ENCODE measurements at regions not wholly inside any gene's neighbourhood (a gene's known extent, or its start where the extent isn't known, plus 50 kb on each side); places are given as distances from the start of the nearest gene placed in this dataset.
"Not testable (repeated sequence)": the region's sequence is repeated elsewhere in the genome, so short reads cannot be mapped to it uniquely, and the experiment has no call there.

DNA sequence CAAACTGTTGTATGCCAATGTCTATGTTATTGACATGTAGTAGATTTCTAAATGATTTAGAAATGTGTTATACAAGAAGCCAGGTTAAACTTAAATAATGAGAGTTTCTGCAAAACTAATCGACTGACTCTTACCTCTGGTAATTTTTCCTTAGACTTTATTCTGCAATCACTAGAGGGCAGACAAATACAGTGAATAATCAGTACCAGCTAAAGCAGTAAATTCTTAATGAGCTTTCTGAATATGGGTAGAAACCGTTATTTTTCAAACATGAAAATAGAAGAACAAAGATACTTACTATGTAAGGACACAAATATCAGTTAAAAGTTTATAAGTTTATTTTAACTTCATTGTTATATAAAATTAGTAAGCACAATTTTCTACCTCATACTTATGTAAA, 97.9 kb upstream of the RGS1 start:
- DNase-seq (ENCODE audit: low spot score), result no peak

DNA sequence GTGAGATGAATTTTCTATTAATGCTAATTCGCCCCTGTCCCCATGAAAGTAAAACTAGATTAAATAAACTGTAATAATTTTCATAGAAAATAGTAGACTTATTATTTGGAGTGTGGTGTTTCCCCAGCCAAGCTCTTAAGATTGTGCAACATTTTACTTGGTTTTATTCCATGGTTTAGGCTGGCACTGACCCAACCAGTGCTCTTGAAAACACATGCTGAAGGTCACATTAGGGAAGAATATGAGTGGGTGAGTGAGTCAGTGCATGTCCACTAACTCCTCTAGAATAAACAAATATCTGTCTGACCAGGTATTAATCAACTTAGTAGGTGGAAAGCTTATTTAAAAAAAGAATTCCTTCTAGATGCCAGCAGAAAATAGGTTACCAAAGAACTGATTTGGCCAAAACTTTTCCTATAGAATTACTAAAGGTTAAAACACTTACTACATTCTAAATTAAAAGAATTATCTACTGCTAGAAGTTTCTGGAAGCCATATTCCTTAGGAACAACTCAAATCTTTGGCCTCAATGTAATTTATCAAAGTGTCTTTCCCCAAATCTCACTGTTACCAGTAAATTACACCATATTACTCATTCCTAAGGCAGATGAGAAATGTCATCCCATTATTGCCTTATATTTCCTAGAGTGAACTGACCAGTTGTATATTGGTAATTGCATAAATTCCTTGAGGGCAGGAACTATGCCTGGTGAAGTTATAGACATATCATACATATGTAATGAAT, 89.7 kb upstream of the RGS1 start:
- DNase-seq (ENCODE audit: low spot score), result no peak

DNA sequence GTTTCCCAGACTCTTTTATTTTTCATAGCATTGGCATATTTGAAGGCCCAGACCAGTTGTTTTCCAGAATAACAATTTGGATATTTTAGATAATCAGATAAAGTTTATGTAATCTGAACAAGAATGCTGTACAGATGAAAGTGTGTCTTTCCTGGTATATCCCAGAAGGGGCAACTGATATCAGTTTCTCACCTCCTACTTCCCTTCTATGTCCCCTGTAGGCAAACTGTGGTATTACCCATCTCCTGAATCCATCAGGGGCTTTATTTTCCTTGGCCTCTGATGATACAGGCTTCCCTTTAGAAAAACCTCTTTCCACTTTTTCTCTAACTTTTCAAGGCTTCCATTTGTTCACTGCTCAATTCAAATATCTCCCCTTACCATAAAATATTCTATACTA, 87.5 kb upstream of the RGS1 start:
- peak; percentile 37 for DNase-seq (ENCODE audit: low spot score)

DNA sequence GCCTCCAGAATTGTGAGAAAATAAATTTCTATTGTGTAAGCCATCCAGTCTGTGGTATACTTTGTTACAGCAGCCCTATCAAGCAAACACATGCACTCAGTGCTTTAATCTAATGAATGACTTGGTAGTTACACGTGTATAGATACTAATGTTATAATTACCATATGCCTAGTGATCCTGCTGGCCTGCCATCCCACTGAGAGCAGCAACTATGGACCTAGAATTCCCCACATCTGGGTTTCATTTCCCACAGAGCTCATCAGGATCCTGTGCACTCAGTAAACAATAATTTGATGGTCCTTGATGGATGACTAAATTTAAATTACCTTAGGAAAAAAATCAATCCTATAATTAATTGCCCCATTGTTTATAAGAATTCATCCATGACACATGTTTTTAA, 86.5 kb upstream of the RGS1 start:
- DNase-seq (ENCODE audit: low spot score), result no peak

DNA sequence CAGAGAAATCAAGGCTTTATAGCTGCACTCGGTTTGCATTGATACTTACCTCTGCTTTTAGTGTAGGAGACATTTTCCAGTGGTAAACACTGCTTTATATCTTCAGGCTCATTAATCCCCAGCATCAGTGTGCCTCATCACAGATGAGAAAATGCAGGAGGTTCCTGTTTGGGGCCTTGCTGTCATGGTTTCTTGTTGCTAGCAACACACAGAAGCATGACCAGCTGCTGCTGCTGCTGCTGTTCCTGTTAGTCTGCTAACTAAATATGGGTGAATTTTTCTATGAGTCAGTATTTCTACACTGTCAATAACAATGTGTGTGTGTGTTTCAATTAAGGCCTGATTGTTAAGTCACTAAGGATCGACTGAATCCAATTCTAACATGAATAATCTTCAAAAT, 85.8 kb upstream of the RGS1 start:
- peak; percentile 42 for DNase-seq (ENCODE audit: low spot score)

DNA sequence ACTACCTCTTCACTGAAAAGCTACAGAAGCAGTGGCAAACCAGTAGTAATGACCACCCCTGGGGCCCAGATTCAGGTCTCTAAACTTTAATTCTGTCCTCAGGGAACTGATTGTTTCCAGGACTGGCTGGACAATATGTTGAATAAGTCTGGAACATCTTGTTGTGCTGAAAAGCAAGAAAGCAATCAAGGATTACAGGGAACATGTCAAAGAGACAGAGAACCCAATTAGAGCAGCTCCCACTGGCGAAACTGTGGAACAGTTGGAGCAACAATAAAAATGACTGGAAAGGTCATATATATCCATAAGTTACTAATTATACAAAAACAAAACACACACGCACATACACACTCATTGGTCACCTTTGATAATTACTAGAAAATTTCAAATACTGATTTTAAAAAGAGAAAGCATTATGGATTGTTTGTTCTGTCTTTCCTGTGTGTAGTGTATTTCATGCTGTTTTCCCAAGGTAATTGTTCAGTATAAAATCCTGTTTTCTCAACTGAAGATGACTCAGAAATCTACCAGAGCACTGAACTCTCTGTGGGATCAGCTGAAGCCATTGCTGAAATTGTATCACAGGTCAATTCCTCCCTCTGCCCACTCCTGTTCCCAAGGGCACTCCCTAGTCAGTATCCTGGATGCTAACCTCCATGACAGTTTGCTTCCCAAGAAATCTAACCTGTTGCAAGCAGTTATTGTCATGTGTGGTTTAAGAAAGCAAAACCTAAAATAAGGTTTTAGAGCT, 83.6 kb upstream of the RGS1 start:
- DNase-seq (ENCODE audit: low spot score), result no peak

DNA sequence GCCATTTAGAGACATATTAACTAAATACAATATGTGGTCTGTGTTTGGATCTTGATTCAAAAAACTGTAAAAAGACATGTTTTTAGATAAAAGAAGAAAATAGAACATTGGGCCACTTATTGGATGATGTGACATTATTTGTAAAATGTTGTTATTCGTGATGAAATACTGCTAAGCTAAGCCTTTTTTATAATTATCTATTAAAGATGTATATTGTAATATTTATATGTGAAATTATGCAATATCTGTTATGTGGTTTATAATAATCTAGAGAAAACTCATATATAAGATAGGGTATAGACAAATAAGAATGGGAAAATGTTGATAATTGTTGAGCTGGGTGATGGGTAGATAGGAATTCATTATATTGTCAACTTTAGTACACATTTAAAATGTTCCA, 82.0 kb upstream of the RGS1 start:
- no peak for DNase-seq (ENCODE audit: low spot score)

DNA sequence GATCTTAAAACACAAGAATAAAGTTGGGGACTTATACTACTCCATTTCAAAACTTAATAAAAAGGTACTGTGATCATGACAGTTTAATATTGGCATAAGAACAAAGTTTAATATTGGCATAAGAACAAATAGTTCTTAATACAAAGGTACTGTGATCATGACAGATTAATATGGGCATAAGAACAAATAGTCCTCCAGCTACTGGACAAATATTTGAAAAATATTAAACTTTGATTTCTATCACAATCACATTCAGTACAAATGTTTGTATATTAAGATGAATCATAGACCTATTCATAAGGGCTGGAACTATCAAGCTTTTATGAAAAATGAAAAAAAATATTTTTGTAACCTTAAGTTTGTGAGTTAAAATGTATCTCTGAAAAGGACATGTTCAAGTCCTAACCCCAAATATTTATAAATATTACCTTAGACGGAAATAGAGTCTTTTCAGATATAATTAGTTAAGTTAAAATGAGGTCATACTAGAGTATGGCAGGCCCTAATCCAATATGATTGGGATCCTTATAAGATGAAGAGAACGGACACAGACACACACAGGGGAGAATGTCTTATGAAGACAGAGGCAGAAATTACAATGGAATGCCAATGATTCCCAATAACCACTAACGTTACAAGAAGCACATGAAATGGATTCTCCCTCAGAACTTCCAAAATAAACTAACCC, 79.1 kb upstream of the RGS1 start:
- DNase-seq (ENCODE audit: low spot score), result no peak

DNA sequence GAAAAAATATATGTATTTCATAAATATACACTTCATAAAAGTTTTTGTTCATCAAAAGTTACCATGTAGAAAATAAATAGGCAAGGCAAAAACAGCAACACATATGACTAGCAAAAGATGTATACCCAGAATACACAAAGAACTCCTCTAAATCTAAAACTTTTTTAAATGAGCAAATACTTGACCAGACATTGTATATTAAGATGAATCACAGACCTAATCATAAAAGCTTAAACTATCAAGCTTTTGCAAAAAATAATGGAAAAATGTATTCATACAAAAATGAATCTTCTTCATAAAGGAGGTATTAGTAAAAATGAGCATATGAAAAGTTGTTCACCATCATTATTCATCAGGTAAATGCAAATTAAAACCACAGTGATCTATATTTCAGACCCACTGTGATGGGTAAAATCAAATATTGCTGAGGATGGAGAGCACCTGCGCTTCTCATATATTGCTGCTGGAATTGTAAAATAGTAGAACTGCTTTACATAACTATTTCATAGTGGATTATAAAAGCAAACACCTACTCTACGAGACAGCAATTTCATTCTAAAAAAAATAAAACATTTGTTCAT, 78.3 kb upstream of the RGS1 start:
- no peak for DNase-seq (ENCODE audit: low spot score)

DNA sequence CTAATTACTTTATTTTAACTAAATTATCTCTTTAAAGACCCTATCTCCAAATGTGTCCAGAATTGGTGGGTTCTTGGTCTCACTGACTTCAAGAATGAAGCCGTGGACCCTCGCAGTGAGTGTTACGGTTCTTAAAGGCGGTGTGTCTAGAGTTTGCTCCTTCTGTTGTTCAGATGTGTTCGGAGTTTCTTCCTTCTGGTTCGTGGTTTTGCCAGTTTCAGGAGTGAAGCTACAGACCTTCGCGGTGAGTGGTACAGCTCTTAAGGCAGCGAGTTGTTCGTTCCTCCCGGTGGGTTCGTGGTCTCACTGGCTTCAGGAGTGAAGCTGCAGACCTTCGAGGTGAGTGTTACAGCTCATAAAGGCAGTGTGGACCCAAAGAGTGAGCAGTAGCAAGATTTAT, 77.5 kb upstream of the RGS1 start:
- DNase-seq (ENCODE audit: low spot score), result not testable (repeated sequence)

DNA sequence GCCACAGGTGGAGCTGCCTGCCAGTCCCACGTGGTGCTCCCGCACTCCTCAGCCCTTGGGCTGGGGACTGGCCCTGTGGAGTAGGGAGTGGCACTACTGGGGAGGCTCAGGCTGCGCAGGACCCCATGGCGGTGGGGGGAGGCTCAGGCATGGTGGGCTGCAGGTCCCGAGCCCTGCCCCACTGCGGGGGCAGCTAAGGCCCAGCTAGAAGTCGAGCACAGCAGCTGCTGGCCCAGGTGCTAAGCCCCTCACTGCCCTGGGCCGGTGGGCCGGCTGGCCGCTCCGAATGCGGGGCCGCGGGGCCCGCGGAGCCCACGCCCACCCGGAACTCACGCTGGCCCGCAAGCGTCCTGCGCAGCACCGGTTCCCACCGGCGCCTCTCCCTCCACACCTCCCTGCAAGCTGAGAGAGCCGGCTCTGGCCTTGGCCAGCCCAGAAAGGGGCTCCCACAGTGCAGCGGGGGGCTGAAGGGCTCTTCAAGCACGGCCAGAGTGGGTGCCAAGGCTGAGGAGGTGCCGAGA, 76.5 kb upstream of the RGS1 start:
- DNase-seq (ENCODE audit: low spot score), result not testable (repeated sequence)

DNA sequence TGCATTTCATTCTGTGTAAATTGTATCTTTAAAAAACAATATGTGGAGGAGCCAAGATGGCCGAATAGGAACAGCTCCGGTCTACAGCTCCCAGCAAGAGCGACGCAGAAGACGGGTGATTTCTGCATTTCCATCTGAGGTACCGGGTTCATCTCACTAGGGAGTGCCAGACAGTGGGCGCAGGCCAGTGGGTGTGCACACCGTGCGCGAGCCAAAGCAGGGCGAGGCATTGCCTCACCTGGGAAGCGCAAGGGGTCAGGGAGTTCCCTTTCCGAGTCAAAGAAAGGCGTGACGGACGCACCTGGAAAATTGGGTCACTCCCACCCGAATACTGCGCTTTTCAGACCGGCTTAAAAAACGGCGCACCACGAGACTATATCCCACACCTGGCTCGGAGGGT, 75.0 kb upstream of the RGS1 start:
- DNase-seq (ENCODE audit: low spot score), result not testable (repeated sequence)

DNA sequence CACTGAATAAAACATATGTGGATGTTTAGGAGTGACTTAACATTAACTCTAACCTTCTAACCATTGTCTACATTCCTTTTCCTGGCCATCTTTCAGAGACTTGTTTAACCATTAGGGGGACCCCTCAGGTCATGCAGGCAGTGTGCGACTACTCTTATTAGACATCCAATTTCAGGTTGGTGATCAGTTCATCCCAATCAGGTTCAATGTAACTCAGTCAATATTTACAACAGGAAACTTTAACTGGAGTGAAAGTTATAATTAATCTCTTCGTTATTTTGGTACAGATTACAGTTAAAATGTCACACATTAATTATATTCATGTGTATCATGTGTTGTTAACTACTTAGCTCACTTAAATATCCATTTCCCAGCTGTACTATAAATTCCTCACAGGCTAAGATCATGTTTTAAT, 68.8 kb upstream of the RGS1 start:
- DNase-seq (ENCODE audit: low spot score), result peak; percentile 36

DNA sequence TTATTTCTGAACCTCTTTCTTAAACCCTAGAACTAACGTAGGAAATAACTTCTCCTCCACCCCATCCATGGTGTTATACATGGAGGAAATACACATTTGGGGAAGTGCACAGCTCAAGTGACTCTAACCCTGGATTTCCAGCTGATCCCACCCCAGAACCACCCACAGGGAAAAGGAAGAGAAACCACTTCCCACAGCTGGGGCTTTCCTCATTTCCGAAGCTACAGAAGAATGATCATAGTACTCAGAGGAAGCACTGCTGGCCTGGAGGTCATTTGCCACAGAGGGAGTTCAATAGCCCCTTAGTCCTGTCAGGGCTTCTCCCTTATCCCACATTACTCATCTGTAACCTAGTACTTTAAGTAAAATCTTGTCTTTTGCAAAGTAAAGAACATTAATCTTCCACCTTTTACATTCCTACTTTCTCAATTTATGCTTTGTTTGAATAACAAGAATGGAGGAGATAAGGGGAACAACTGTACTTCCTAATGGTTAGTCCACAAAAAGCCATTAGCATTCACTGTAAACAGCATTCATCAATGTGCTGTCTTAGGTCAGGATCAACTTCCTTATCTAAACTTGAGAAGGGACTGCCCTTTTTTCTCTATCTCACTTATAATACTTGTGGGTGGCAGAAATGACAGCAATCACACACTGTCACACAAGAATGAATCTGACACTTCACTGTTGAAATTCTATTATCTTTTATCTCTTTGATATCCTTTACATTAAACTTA, 63.0 kb upstream of the RGS1 start:
- DNase-seq (ENCODE audit: low spot score), result no peak

DNA sequence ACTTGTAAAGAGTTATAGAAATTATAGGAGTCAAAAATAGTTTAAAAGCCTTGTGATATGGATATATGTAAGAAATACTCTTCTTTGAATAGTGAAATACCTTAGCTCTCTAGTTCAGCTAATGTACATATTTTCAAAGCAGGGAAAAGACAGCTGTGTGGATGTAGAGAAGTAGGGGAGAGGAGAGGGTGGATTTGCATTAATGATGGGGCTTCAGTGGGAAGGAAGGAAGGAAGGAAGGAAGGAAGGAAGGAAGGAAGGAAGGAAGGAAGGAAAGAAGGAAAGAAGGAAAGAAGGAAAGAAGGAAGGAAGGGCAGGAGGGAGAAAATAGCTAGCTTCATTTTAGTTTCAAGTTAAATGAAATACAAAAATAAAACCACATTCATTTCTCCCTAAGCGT, 62.4 kb upstream of the RGS1 start:
- DNase-seq (ENCODE audit: low spot score), result no peak

DNA sequence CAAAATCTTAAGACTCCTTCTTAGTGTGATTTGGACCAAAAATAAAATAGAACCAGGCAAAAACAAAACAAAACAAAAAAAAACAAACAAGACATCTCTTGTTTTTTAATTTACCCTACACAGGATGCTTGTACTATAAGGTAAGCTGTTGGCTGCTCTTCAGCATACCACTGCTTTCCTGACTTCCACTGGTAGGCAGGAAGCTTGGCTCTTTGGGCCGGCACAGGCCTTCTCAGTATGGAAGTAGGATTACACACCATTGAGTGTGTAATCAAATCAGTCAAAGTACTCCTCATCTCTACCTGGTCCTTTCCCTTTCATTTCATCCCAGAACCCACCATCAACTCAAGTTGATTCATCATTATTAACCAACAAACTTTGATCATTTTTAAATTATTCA, 61.9 kb upstream of the RGS1 start:
- no peak for DNase-seq (ENCODE audit: low spot score)

DNA sequence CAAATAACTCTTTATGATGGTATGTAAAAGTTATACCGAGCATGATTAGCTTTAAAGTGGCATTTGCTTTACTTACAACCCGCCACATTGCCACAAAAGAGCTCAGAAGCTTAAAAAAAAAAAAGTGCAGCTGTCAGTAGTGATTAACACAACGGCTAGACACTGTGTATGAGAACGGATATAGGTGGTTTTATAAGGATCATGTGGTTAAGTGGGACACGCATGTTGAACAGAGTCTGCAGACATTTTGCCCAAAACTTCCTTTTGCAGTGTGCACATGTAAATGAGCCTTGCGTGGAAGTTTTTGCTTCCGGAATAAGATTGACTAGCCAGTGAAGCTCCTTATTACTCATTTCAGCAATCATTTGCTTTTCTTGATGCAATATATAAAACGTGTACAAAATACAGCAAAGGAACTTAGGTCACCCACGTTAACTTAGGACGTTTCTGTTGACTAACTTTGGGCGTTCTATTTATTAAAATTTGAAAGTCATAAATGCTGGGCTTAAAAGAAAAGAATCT, 58.7 kb upstream of the RGS1 start:
- no peak for DNase-seq (ENCODE audit: low spot score)

DNA sequence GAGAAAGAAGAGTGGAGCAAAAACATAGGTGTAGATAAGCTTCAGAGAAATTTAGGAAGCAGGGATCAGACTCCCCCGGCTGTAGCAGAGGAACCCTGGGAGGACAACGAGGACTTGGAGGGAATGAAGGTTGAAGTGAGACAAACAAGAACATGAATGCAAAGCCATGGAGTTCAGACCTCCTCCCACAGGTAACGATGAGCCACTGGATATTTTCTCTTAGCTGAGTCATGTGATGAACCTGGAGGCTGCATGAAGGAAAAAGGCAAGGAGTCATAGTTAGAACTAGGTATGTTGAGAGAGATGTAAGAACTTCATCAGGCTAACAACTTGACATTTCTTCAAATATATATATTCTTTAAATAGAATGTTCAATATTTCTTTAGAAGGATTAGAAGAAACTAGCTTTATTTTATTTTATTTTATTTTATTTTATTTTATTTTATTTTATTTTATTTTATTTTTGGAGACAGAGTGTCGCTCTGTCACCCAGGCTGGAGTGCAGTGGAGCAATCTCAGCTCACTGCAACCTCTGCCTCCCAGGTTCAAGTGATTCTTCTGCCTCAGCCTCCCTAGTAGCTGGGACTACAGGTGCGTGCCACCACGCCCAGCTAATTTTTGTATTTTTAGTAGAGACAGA, 57.7 kb upstream of the RGS1 start:
- DNase-seq (ENCODE audit: low spot score), result not testable (repeated sequence)

DNA sequence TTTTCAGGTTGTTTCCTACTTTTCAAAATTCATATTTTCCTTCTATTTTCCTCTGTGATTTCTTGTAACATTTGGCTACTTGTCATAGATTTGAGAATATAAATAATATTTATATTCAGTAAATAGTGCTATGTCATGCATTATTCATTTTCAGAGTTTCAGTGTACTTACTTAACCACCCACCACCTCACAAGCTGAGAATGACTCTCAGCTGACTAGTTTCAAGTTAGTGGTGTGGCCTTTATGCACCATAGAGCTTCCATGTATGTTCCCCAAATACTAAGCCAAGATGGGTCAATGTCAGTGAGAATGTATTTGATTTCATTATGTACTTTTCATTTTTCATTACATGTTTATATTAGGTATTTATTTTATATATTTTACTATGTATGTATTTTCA, 56.9 kb upstream of the RGS1 start:
- DNase-seq (ENCODE audit: low spot score), result no peak

DNA sequence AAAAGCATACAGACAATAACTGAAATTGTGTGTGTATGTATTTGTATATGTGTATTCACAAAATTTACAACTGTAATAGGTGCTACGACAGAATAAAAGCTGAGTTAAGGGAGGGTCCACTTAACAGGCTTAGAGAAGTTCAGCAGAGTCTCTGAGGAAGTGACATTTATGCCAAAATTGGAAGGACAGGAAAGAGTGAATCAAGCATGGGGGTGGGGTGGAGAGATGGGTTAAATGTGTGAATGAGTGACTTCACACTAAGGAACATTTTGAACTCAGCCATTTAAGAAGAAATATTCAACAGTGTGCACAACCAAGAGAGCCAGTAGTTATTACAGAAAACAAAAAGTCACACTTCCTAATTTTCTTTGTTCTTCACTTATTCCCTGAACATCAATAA, 53.8 kb upstream of the RGS1 start:
- DNase-seq (ENCODE audit: low spot score), result no peak

DNA sequence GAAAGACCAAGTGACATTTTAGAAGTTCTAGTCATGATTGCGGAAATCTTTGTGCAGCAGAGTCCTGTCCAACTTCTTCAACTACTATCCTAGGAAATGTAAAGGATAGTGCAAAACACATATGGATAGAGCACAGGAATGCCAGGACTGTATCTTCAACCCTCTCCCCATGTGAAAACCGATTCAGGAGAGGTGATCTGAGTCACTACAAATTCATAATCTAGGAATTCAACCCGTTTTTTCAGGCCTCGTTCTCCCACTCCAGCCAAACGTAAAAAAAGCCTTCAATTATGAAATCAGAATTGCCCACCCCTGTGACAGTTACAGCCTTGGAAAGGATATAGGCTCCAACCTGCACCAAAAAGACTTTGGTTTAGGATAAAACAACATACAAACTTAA, 52.9 kb upstream of the RGS1 start:
- no peak for DNase-seq (ENCODE audit: low spot score)
